HepG2 (cell line): ENCODE measurements at regions not wholly inside any gene's neighbourhood (a gene's known extent, or its start where the extent isn't known, plus 50 kb on each side); places are given as distances from the start of the nearest gene placed in this dataset.
"Not testable (repeated sequence)": the region's sequence is repeated elsewhere in the genome, so short reads cannot be mapped to it uniquely, and the experiment has no call there.

Experiments
- ATAC-seq: fragments of 200-7000 bp; cut with Tn5 transposase; 3 replicates; pipeline ENCODE4 v1.9.1; 2020; ENCODE audit warnings: mild to moderate bottlenecking, moderate library complexity
- BruUV-seq: library from RNA; stranded (reverse); fragments of 400-500 nt; replicated peaks from 2 replicates; lab custom pipeline; 2021; lab: Mats Ljungman, UMichigan
- CTCF ChIA-PET: fragments of 300-600 bp; formaldehyde crosslinking; extraction: SDS; loops from one replicate; lab custom pipeline; 2021; ENCODE audit warnings: low total read pairs, inconsistent platforms, low intra/inter-chr PET ratio; lab: Yijun Ruan, JAX
- POLR2A ChIA-PET: fragments of 350-600 bp; sonication (Branson Sonifier 250); formaldehyde crosslinking; loops from one replicate; lab custom pipeline; 2020; ENCODE audit warnings: antibody characterized with exemption, inconsistent platforms; lab: Yijun Ruan, JAX
- DNase-seq: peaks from one replicate; pipeline ENCODE4 v3.0.0-alpha.2; 2015; ENCODE audit warnings: low spot score
- FAIRE-seq: peaks from 3 replicates; lab custom pipeline; 2011; peaks lifted over from hg19 to GRCh38; lab: Jason Lieb, UNC
- H2AFZ ChIP-seq: one replicate; pipeline ENCODE4 v1.6.1; 2011; ENCODE audit warnings: low read length, inconsistent platforms
- H3K27ac ChIP-seq: fragments of 300-600 bp; 3 replicates; pipeline ENCODE4 v1.8.0; 2011; ENCODE audit warnings: mixed run types, mild to moderate bottlenecking, mixed read lengths, low read length, inconsistent platforms; ENCODE audit not compliant: insufficient read depth; ENCODE audit errors: extremely low read length
- H3K27me3 ChIP-seq, 2 experiments: fragments of 200-600 bp in 1 of 2; 2 replicates in 1 of 2; 3 replicates in 1 of 2; pipeline versions ENCODE4 v1.6.0 to v1.8.0; 2011; ENCODE audit warnings: low read length in 2 of 2, mild to moderate bottlenecking in 2 of 2, moderate library complexity in 2 of 2, inconsistent platforms in 1 of 2; ENCODE audit not compliant: insufficient read depth in 2 of 2, control insufficient read depth in 1 of 2
- H3K36me3 ChIP-seq, 2 experiments: fragments of 200-600 bp in 1 of 2; replicated peaks in 1 of 2; 2 replicates in 1 of 2; 3 replicates in 1 of 2; pipeline versions ENCODE4 v1.5.1 to v1.8.0; 2011; ENCODE audit warnings: low read length in 2 of 2, inconsistent platforms in 1 of 2; ENCODE audit not compliant: insufficient read depth in 2 of 2, control insufficient read depth in 1 of 2
- H3K4me1 ChIP-seq: 2 replicates; pipeline ENCODE4 v1.5.1; 2012; ENCODE audit warnings: low read length, inconsistent platforms; ENCODE audit not compliant: insufficient read depth
- H3K4me2 ChIP-seq: 2 replicates; pipeline ENCODE4 v1.6.0; 2011; ENCODE audit warnings: low read depth, low read length, inconsistent platforms
- H3K4me3 ChIP-seq, 3 experiments: fragments of 200-600 bp in 1 of 3; sonication (generic), shearing (Covaris generic) in 1 of 3; replicated peaks in 1 of 3; 2 replicates each; pipeline ENCODE4 v1.5.1; 2011 to 2016; ENCODE audit warnings: low read length in 3 of 3, inconsistent platforms in 2 of 3, low read depth in 2 of 3, mild to moderate bottlenecking in 2 of 3, control low read depth in 1 of 3, mixed read lengths in 1 of 3; ENCODE audit not compliant: insufficient read depth in 1 of 3
- H3K79me2 ChIP-seq: one replicate; pipeline ENCODE4 v1.6.1; 2011; ENCODE audit warnings: low read length, inconsistent platforms; ENCODE audit not compliant: insufficient read depth
- H3K9ac ChIP-seq: 2 replicates; pipeline ENCODE4 v1.6.0; 2011; ENCODE audit warnings: mild to moderate bottlenecking, low read depth, low read length, inconsistent platforms; ENCODE audit not compliant: insufficient read depth
- H3K9me3 ChIP-seq: 2 replicates; pipeline ENCODE4 v1.5.1; 2012; ENCODE audit warnings: mild to moderate bottlenecking, low read length
- H4K20me1 ChIP-seq: 2 replicates; pipeline ENCODE4 v1.6.0; 2011; ENCODE audit warnings: inconsistent platforms, mild to moderate bottlenecking, low read length, moderate library complexity; ENCODE audit not compliant: insufficient read depth
- CEBPG ChIP-seq: IDR thresholded peaks from 2 replicates; pipeline ENCODE4 v1.6.1; 2016
- HOXA7 ChIP-seq: sonication (generic); formaldehyde crosslinking; IDR thresholded peaks from 2 replicates; pipeline ENCODE4 v1.8.1; 2022; ENCODE audit warnings: mild to moderate bottlenecking, missing genetic modification reagents, moderate library complexity
- MBNL3 ChIP-seq: fragments of 250-450 bp; sonication (Bioruptor Pico); conservative IDR thresholded peaks from 2 replicates; pipeline ENCODE4 v1.8.0; 2022; ENCODE audit warnings: mild to moderate bottlenecking, inconsistent platforms
- ZFP41 ChIP-seq: sonication (generic); formaldehyde crosslinking; IDR thresholded peaks from 2 replicates; pipeline ENCODE4 v1.4.0; 2020; ENCODE audit warnings: mild to moderate bottlenecking, missing genetic modification reagents, borderline replicate concordance
- ZNF101 ChIP-seq: sonication (generic); formaldehyde crosslinking; IDR thresholded peaks from 2 replicates; pipeline ENCODE4 v1.4.0; 2020; ENCODE audit warnings: mild to moderate bottlenecking, low read depth, missing genetic modification reagents, borderline replicate concordance
- ZNF432 ChIP-seq: sonication (generic); formaldehyde crosslinking; IDR thresholded peaks from 2 replicates; pipeline ENCODE4 v1.5.0; 2020; ENCODE audit warnings: missing genetic modification reagents, mild to moderate bottlenecking, borderline replicate concordance
- WGBS: methylation state at CpG from one replicate; pipeline ENCODE4 v1.1.6; 2017; ENCODE audit warnings: low lambda C conversion rate; 5-methylcytosine and 5-hydroxymethylcytosine counted together
- in situ Hi-C: cut with HindIII; loops from 2 replicates; pipeline ENCODE4 v1.10.0; 2017; ENCODE audit warnings: low pct_unique_long_range_greater_than_20kb; ENCODE audit not compliant: extremely low pct_ligation_motif_present
- intact Hi-C: fragments of 100-400 bp; cut with micrococcal nuclease; formaldehyde crosslinking; loops from one replicate; pipeline ENCODE4 v1.10.0; 2022; ENCODE audit not compliant: unreplicated experiment
- TF ChIP-seq, protein P1 (sequence below): sonication (generic); formaldehyde crosslinking; IDR thresholded peaks from 2 replicates; pipeline ENCODE4 v1.4.0; 2020; ENCODE audit warnings: missing genetic modification reagents, mild to moderate bottlenecking, borderline replicate concordance

GRCh38 chrX:10685923-10686595 lies 65.7 kb upstream of the MID1 start:
- no TSS peak for BruUV-seq
- Histone ChIP-seq H3K9me3 (no peaks in the 10 kb centered on the region), H3K4me2 (no peak overlapping the region), H2AFZ (no peak overlapping the region), H4K20me1 (no peaks in the 10 kb centered on the region), H3K36me3 (no peaks in the 10 kb centered on the region), H3K9ac (no peak overlapping the region), H3K79me2 (no peaks in the 10 kb centered on the region), H3K27ac (no peak overlapping the region), H3K4me3 (no peak overlapping the region), H3K4me1 (no peaks in the 10 kb centered on the region), H3K27me3 (no peaks in the 10 kb centered on the region)
- no peak for FAIRE-seq
- CTCF ChIA-PET, result no interaction called here
- TF ChIP-seq ZNF101 (CRISPR knock-in tag) (no peak), ZFP41 (CRISPR knock-in tag) (no peak), CEBPG (CRISPR knock-in tag) (no peak), ZNF432 (CRISPR knock-in tag) (no peak), HOXA7 (CRISPR knock-in tag) (no peak), MBNL3 (CRISPR knock-in tag) (no peak)
- TF ChIP-seq, protein P1, sequence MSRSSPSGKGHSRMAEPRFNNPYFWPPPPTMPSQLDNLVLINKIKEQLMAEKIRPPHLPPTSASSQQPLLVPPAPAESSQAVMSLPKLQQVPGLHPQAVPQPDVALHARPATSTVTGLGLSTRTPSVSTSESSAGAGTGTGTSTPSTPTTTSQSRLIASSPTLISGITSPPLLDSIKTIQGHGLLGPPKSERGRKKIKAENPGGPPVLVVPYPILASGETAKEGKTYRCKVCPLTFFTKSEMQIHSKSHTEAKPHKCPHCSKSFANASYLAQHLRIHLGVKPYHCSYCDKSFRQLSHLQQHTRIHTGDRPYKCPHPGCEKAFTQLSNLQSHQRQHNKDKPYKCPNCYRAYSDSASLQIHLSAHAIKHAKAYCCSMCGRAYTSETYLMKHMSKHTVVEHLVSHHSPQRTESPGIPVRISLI (CRISPR knock-in tag), result no peak
- POLR2A ChIA-PET, result no interaction called here
- WGBS, result no CpG with 5 or more reads among the region's 2 CpGs
- in situ Hi-C loops (no loop called here), intact Hi-C loops (no loop called here)
- DNase-seq, result no peak
- ATAC-seq, result no peak

GRCh38 chrX:10691751-10692150 lies 71.4 kb upstream of the MID1 start:
- H3K27me3 ChIP-seq, H3K27ac ChIP-seq, FAIRE-seq, H2AFZ ChIP-seq, H3K36me3 ChIP-seq, in situ Hi-C loops, H3K4me1 ChIP-seq, H3K79me2 ChIP-seq, H4K20me1 ChIP-seq, H3K4me2 ChIP-seq, intact Hi-C loops, POLR2A ChIA-PET, CTCF ChIA-PET, H3K9ac ChIP-seq, ATAC-seq, DNase-seq, H3K4me3 ChIP-seq, H3K9me3 ChIP-seq, BruUV-seq: not testable (repeated sequence)
- WGBS, result no CpG with 5 or more reads among the region's 4 CpGs
